ENCODE measurements at regions not wholly inside any gene's neighbourhood (a gene's known extent, or its start where the extent isn't known, plus 50 kb on each side); places are given as distances from the start of the nearest gene placed in this dataset.

- ATAC-seq (no peak), FAIRE-seq (no peak), DNase-seq (ENCODE audit: low read depth, low spot score) (no peak)
- Histone ChIP-seq H3K4me2 (ENCODE audit: control insufficient read depth, insufficient read depth) (no peak overlapping the region), H3K27me3 (replicated peaks in 1 of 2; ENCODE audit: control insufficient read depth in 2 of 2, insufficient read depth in 2 of 2, low read length in 1 of 2) (0 out of 4 replicates have a peak, but pooled peaks cover 0 to 2% of the 10 kb centered on the region in 2 experiments), H3K4me1 (ENCODE audit: control insufficient read depth, insufficient read depth, low read length) (no peaks in the 10 kb centered on the region), H3K4me3 (no peak overlapping the region), H3K27ac (ENCODE audit: control insufficient read depth, insufficient read depth) (no peak overlapping the region), H3K36me3 (ENCODE audit: control insufficient read depth in 2 of 2, insufficient read depth in 2 of 2, low read length in 1 of 2) (no peaks in the 10 kb centered on the region), H3K9ac (ENCODE audit: control insufficient read depth, insufficient read depth, low read length) (no peak overlapping the region), H4K20me1 (ENCODE audit: control insufficient read depth, insufficient read depth) (no peaks in the 10 kb centered on the region), H2AFZ (ENCODE audit: control insufficient read depth, low read depth, low read length) (no peak overlapping the region), H3K79me2 (ENCODE audit: control insufficient read depth, insufficient read depth, low read length) (no peaks in the 10 kb centered on the region), H3K9me3 (replicated peaks; ENCODE audit: control insufficient read depth, insufficient read depth, low read length) (no peaks in the 10 kb centered on the region)
- in situ Hi-C loops (cut with MboI), result no loop called here
- ChIA-PET RAD21 (ENCODE audit: unreplicated experiment) (no interaction called here), POLR2A (interaction anchor here (0.7 kb wide), 1 partner anchor 24 kb away, joined by 4 read pairs; no protein-coding TSS in a partner anchor), SMC1A (ENCODE audit: uncharacterized antibody, unreplicated experiment) (no interaction called here), CTCF (no interaction called here)
- BruUV-seq (replicated peaks), result no TSS peak
- intact Hi-C loops (cut with micrococcal nuclease; ENCODE audit: unreplicated experiment), result no loop called here
- 0% methylated on average over 1 of the region's 1 CpG for WGBS (ENCODE audit: insufficient coverage, insufficient replicate concordance, low lambda C conversion rate, missing lambda C conversion rate)
- TF ChIP-seq NFYA (IDR thresholded peaks at IDR 0.05; ENCODE audit: borderline replicate concordance, low read depth, low read length), result no peak
- TF ChIP-seq ESRRA (IDR thresholded peaks at IDR 0.05; ENCODE audit: low read length), result no peak
- no peak for TF ChIP-seq EGR1 (IDR thresholded peaks at IDR 0.05; ENCODE audit: borderline replicate concordance in 1 of 2, low read depth in 2 of 2, low read length in 2 of 2)
- no peak for TF ChIP-seq LARP7 (IDR thresholded peaks at IDR 0.05)
- no peak for TF ChIP-seq FOXM1 (IDR thresholded peaks at IDR 0.05; ENCODE audit: low read depth, low read length)
- no peak for TF ChIP-seq MTA2 (IDR thresholded peaks at IDR 0.05; ENCODE audit: low read depth)
- no peak for TF ChIP-seq ZNF384 (IDR thresholded peaks at IDR 0.05; ENCODE audit: borderline replicate concordance, low read depth, low read length)
- TF ChIP-seq CREM (IDR thresholded peaks at IDR 0.05; ENCODE audit: low read depth), result no peak
- TF ChIP-seq ZBTB4 (CRISPR knock-in tag; IDR thresholded peaks at IDR 0.05), result no peak
These were observed 238.4 kb upstream of the DDI1 start for GRCh38 chr11:103798026-103798425.

Data from GM12878 (cell line).